ENCODE measurements at regions not wholly inside any gene's neighbourhood (a gene's known extent, or its start where the extent isn't known, plus 50 kb on each side); places are given as distances from the start of the nearest gene placed in this dataset.
"Not testable (repeated sequence)": the region's sequence is repeated elsewhere in the genome, so short reads cannot be mapped to it uniquely, and the experiment has no call there.

DNA sequence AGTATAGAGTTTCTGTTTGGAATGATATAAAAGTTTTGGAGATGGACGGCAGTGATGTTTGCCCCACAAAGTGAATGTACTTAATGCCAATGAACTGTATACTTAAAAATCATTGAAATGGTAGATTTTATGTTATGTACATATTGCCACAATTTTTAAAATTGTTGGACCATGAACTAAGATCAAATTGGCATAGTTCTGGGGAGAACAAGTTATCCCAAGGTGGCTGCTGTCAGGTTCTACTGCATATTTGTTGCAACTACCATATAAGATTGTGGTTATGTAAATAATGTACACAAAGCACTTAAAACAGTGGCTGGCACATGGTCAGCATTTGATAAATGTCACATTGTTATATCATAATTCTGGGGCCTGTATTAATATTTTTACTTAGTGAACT is 466.4 kb downstream of the SIPA1L2 start:
- no peak for DNase-seq (ENCODE audit: low read depth)

GRCh38 chr1:232162001-232162400 is 467.9 kb downstream of the SIPA1L2 start:
- no peak for DNase-seq (ENCODE audit: low read depth)

GRCh38 chr1:232158558-232158957 is 471.4 kb downstream of the SIPA1L2 start:
- not testable (repeated sequence) for DNase-seq (ENCODE audit: low read depth)

GRCh38 chr1:232156070-232156469 is 473.9 kb downstream of the SIPA1L2 start:
- not testable (repeated sequence) for DNase-seq (ENCODE audit: low read depth)

- DNase-seq (ENCODE audit: low read depth) = no peak
These were observed 476.3 kb downstream of the SIPA1L2 start for GRCh38 chr1:232153652-232154051.

DNA sequence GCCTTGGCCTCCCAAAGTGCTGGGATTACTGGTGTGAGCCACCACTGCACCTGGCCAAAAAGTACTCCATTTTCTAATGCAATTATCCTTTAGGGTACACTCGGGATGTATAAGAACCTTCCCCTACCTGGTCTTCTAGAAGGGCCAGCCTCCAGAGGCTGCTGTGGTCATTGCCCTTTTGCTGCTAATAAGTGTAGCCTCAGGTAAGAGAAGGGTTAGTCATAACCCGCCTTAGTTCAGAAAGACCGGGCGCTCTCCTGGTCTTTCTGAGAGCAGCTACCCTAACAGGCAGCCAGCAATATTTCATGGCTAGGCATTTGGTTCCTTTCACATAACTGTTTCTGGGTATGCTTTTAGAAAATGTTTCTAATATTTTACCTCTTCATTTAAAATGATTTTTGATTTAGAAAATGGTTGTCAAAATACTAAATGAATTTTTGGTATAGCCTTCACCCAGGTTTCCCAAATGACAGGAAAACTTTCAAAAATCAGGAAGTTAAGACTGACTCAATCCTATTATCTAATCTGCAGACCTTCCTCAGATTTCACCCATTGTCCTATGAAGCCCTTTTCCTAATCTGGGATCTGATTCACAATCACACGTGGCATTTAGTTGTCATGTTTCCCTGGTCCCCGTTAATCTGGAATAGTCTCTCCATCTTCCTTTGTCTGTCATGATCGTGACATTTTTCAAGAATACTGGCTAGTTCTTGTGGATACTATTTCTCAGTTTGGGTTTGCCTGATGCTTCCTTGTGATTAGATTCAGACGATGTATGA is 479.0 kb downstream of the SIPA1L2 start:
- no peak for DNase-seq (ENCODE audit: low read depth)

DNA sequence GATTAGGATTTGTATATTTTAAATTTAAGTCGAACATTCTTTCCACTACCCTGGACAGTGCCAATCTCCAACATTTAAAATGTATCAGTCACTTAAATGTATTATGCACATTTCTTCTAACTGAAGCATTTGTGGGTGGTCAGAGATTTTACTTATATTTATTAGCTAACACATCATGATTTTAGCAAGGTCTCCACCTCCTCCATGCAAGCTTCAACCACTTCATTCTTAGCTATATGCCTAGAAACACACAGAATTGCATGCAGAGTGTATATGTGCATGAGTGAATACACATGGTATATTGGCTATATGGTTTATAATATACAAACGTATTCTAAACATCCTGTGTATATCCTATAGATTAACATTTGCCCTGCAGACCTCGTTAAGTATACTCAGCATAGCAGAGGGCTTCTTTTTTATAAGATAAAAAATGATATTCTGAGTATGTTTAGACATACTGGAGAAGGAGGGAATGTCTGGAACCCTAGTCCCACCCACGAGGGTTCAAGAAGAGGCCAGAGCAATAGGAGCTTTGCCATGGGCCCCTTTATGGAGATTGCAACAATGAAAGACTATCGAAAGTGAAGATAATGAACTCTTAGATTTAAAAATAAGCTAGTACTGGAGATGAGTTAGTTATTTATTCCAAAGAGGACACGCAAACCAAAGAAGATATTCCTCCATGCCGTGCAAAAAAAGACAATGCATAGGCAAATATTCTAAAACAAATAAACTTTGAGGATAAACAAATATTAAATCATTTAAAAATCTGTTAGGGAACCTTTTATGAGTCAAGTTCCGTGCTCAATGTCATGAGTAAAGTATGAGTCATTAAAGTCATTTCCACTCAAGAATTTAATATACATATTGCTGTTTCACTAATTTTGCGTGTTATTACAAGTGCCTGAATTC is 480.4 kb downstream of the SIPA1L2 start:
- no peak for DNase-seq (ENCODE audit: low read depth)

DNA sequence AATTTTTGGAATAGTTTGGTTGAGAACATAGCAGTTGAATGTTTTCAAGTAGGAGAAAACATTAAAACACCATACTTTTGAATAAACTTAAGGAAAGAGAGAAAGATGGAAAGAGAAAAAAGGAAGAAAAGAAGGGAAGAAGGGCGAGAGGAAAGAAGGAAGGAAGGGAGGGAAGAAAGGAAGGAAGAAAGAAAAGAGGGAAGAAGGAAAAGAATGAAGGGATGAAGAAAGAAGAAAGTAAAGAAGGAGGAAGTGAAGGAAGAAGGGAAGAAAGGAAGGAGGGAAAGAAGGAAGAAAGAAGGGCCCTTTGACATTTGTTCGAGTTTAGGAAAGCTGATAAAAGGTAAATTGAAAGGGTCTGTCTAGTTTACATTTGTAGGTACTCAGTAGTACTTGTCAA is 482.7 kb downstream of the SIPA1L2 start:
- DNase-seq (ENCODE audit: low read depth) = no peak

DNA sequence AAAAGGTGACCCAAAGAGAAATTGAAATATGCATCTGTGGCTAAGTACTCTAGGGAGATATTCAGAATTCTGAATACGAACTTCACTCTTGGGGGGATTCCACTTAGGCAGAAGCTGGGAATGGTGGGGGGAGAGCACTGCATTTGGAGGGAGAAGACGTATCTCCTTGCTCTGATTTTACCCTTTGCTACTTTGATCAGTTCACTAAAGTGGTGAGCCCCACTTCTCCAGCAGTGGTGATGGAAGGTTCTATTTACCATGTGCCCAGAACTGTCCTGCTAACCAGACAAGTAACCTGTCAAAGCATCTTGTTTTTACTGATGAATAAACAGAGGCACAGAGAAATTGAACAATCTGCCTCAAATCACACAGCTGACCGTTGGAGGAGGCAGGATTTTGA is 483.4 kb downstream of the SIPA1L2 start:
- DNase-seq (ENCODE audit: low read depth) = no peak

DNA sequence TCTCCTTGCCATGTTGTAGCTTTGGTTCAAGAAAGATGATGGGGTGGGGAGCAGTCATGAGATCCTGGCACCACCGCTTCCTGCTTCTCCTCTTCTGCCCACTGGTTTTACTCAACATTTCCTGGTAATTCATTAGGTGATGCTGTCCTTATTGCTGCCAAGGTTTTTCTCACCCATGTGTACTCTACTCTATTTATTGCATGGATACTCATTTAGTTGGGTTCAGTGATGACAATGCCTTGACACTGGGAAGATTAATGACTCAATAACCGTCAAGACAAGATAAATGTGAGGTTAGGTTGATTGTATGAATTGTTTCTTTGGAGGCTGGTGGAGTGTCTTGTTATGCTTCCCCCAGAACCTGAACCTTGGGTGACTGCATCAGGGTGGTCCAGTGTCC is 484.2 kb downstream of the SIPA1L2 start:
- DNase-seq (ENCODE audit: low read depth) = no peak

- no peak for DNase-seq (ENCODE audit: low read depth)
These were observed 485.2 kb downstream of the SIPA1L2 start for GRCh38 chr1:232144696-232145230.

- DNase-seq (ENCODE audit: low read depth) = no peak
These were observed 486.5 kb downstream of the SIPA1L2 start for GRCh38 chr1:232143315-232143886.

- no peak for DNase-seq (ENCODE audit: low read depth)
These were observed 487.3 kb downstream of the SIPA1L2 start for GRCh38 chr1:232142403-232143314.

DNA sequence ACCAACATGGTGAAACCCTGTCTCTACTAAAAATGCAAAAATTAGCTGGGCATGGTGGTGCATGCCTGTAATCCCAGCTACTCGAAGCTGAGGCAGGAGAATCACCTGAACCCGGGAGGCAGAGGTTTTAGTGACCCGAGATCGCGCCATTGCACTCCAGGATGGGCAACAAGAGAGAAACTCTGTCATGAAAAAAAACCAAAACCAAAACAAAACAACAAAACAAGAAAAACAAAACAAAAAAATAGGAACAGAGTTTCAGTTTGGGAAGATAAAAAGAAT is 488.8 kb downstream of the SIPA1L2 start:
- not testable (repeated sequence) for DNase-seq (ENCODE audit: low read depth)

DNA sequence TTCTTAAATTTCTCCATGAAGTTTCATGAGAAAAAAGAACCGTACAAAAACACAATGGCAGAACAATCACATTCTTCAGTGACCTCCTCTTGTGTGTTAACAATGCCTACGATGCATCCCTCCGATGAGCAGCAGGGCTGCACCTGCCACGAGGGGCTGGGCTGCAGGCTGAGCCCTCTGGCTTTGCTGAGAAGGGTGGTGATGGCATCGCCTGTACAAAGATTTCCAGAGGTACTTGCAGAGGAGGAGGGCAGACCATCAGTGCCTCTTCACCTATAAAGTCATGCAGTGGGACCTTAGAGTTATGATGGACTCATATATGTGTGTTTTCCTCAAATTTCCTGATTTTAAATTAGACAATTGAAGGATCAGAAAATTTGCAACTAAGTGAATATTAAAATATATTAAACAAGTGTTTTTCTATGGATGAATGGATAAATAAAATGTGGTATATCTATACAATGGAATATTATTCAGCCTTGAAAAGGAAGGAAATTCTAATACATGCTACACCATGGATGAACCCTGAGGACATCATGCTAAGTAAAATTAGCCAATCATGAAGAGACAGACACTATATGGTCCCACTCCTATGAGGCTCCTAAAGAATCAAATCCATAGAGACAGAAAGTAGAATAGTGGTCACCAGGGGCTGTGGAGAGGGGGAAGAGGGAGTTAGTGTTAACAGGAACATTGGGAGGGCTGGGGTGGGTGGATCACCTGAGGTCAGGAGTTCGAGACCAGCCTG is 489.3 kb downstream of the SIPA1L2 start:
- no peak for DNase-seq (ENCODE audit: low read depth)

GRCh38 chr1:232139444-232139843 is 490.5 kb downstream of the SIPA1L2 start:
- no peak for DNase-seq (ENCODE audit: low read depth)

- DNase-seq (ENCODE audit: low read depth) = no peak
These were observed 491.9 kb downstream of the SIPA1L2 start for GRCh38 chr1:232138044-232138443.

DNA sequence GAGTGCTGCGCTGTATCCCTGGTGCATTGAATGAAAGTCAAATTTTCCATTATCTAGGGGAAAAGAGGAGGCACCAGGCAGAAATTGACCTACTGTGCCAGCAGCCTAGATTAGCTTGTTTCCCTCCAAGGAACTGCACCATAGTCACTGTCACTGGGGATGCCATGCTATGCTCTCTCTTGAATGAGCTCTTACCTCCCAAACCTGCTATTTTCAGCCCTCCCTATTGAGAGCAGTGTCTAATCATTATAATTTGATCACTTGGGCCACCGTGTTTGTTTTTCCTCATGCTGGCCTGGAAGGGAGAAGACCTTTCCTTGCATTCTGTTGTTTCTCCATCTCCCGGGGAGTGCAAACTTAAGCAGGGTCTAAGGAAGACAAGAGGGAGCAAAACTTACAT is 492.9 kb downstream of the SIPA1L2 start:
- DNase-seq (ENCODE audit: low read depth) = no peak

DNA sequence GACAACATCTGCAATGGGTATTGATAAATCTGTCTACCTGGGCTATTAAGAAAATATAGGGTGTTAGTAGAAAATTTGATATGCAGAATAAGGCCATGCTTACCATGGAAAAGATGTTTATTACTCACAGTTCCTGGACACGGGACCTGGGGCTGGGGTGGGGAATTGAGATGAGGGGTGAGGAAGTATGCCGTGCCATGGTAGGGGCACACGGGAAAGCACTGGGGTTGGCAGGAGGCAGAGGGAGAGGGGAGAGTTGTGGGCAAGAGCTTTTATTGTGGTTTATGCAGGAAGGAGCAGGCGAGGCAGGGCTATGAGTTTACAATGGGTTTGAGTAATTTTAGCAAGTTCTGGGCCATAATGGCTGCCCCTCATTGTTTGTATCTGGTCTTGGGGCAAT is 493.8 kb downstream of the SIPA1L2 start:
- DNase-seq (ENCODE audit: low read depth) = no peak

DNA sequence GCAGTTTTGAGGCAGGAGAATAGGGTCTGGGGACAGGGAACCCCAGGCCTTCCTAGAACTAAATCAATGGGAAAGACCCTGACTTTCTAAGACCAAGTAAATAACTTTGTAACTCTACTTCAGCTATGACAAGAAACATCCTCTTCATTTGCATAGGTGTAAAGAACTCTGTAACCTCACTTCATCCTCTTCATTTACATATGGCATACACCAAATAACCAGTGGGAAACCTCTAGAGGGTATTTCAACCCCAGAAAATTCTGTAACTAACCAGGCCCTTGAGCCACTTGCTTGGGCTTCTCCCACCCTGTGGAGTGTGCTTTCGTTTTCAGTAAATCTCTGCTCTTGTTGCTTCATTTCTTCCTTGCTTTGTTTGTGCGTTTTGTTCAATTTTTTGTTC is 495.6 kb downstream of the SIPA1L2 start:
- no peak for DNase-seq (ENCODE audit: low read depth)

DNA sequence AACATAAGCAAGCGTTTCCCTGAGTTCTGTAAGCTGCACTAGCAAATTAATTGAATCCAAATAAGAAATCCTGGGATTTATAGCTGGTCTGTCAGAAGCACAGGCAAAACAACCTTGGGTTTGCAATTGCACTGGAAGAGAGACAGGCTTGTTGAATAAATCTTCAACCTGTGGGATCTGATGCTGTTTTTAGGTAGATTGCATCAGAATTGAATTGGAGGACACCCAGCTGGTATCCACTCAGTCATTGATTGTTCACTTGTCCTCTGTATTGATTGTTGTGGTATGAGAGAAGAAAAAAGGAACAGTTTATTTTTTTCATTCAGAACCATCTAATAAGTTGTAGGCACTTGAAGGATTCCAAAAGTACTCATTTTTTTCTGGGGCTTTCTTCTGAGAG is 497.4 kb downstream of the SIPA1L2 start:
- no peak for DNase-seq (ENCODE audit: low read depth)
